H1 (cell line): ENCODE measurements at regions not wholly inside any gene's neighbourhood (a gene's known extent, or its start where the extent isn't known, plus 50 kb on each side); places are given as distances from the start of the nearest gene placed in this dataset.

Experiments used
- CTCF ChIA-PET: fragments of 300-600 bp; sonication (Branson Sonifier 250); formaldehyde crosslinking; loops from one replicate; lab custom pipeline; 2021; ENCODE audit not compliant: partially characterized antibody; lab: Charles Lee
- POLR2A ChIA-PET: fragments of 300-600 bp; sonication (Branson Sonifier 250); formaldehyde crosslinking; loops from one replicate; lab custom pipeline; 2021; ENCODE audit warnings: inconsistent platforms; ENCODE audit not compliant: partially characterized antibody; lab: Charles Lee
- DNase-seq, 2 experiments: peaks; one replicate each; pipeline versions ENCODE4 v3.0.0 to v3.0.0-alpha.2; 2010 to 2022; ENCODE audit warnings: low spot score in 2 of 2, low read depth in 1 of 2, mixed read lengths in 1 of 2
- FAIRE-seq: peaks from 2 replicates; lab custom pipeline; 2011; peaks lifted over from hg19 to GRCh38; lab: Jason Lieb, UNC
- H2AFZ ChIP-seq: 2 replicates; pipeline ENCODE4 v1.8.1; 2012; ENCODE audit warnings: low read length, inconsistent platforms
- H2AK5ac ChIP-seq: 2 replicates; pipeline ENCODE4 v1.6.1; 2013; ENCODE audit warnings: low read depth, low read length
- H2BK120ac ChIP-seq: replicated peaks from 2 replicates; pipeline ENCODE3; 2013; ENCODE audit warnings: low read depth, low read length, inconsistent platforms
- H2BK12ac ChIP-seq: 2 replicates; pipeline ENCODE4 v1.6.1; 2013; ENCODE audit warnings: low read depth, low read length
- H2BK15ac ChIP-seq: 2 replicates; pipeline ENCODE4 v1.6.1; 2013; ENCODE audit warnings: low read length
- H2BK20ac ChIP-seq: 2 replicates; pipeline ENCODE4 v1.6.1; 2013; ENCODE audit warnings: low read length
- H2BK5ac ChIP-seq: 2 replicates; pipeline ENCODE4 v1.6.1; 2013; ENCODE audit warnings: low read depth, low read length
- H3K14ac ChIP-seq: 2 replicates; pipeline ENCODE4 v1.6.1; 2013; ENCODE audit warnings: inconsistent platforms; ENCODE audit not compliant: insufficient read length
- H3K18ac ChIP-seq: 2 replicates; pipeline ENCODE4 v1.6.1; 2013; ENCODE audit warnings: low read length; ENCODE audit errors: extremely low read depth
- H3K23ac ChIP-seq: 2 replicates; pipeline ENCODE4 v1.6.1; 2013; ENCODE audit warnings: inconsistent platforms; ENCODE audit not compliant: insufficient read length
- H3K23me2 ChIP-seq: 2 replicates; pipeline ENCODE4 v1.6.1; 2013; ENCODE audit warnings: low read depth, low read length
- H3K27ac ChIP-seq: 2 replicates; pipeline ENCODE4 v1.6.1; 2011; ENCODE audit warnings: low read depth, low read length, inconsistent platforms
- H3K27me3 ChIP-seq, 4 experiments: replicated peaks in 1 of 4; 1 replicate in 1 of 4; 2 replicates in 3 of 4; pipeline versions ENCODE4 v1.6.1 to v1.8.1; 2011 to 2013; ENCODE audit warnings: low read length in 3 of 4, mild to moderate bottlenecking in 3 of 4, inconsistent platforms in 2 of 4, mixed read lengths in 2 of 4, moderate library complexity in 1 of 4; ENCODE audit not compliant: control insufficient read depth in 3 of 4, insufficient read depth in 3 of 4; ENCODE audit errors: extremely low read depth in 1 of 4
- H3K36me3 ChIP-seq, 4 experiments: 2 replicates each; pipeline versions ENCODE4 v1.6.1 to v1.8.1; 2011 to 2013; ENCODE audit warnings: mild to moderate bottlenecking in 4 of 4, low read length in 3 of 4, moderate library complexity in 2 of 4, control low read depth in 1 of 4, inconsistent platforms in 1 of 4; ENCODE audit not compliant: insufficient read depth in 4 of 4, control insufficient read depth in 2 of 4
- H3K4ac ChIP-seq: replicated peaks from 2 replicates; pipeline ENCODE3; 2013; ENCODE audit warnings: low read length, low read depth, mixed read lengths, inconsistent platforms; ENCODE audit not compliant: insufficient read length
- H3K4me1 ChIP-seq, 4 experiments: replicated peaks in 1 of 4; 1 replicate in 1 of 4; 2 replicates in 3 of 4; pipeline versions ENCODE4 v1.6.1 to v1.8.1; 2011 to 2013; ENCODE audit warnings: low read length in 3 of 4, inconsistent platforms in 2 of 4, mixed read lengths in 1 of 4; ENCODE audit not compliant: insufficient read depth in 4 of 4, control insufficient read depth in 3 of 4
- H3K4me2 ChIP-seq, 2 experiments: 2 replicates each; pipeline versions ENCODE4 v1.6.1 to v1.8.1; 2011 to 2013; ENCODE audit warnings: low read depth in 2 of 2, low read length in 2 of 2, control low read depth in 1 of 2, inconsistent platforms in 1 of 2, mild to moderate bottlenecking in 1 of 2; ENCODE audit not compliant: insufficient read depth in 1 of 2
- H3K4me3 ChIP-seq, 4 experiments: fragments of 200-600, 300-600 bp in 1 of 4; sonication (generic), shearing (Covaris generic), sonication (Bioruptor Twin) in 1 of 4; 2 replicates each; pipeline versions ENCODE4 v1.5.1 to v1.8.1; 2011 to 2016; ENCODE audit warnings: low read length in 4 of 4, low read depth in 3 of 4, control low read depth in 2 of 4, inconsistent platforms in 2 of 4, mild to moderate bottlenecking in 2 of 4, mixed read lengths in 1 of 4, moderate library complexity in 1 of 4; ENCODE audit not compliant: insufficient read depth in 2 of 4; ENCODE audit errors: extremely low read depth in 1 of 4
- H3K56ac ChIP-seq: replicated peaks from 2 replicates; pipeline ENCODE3; 2013; ENCODE audit warnings: low read depth, mild to moderate bottlenecking, mixed read lengths, low read length, inconsistent platforms; ENCODE audit not compliant: insufficient read length
- H3K79me1 ChIP-seq: 2 replicates; pipeline ENCODE4 v1.6.1; 2013; ENCODE audit warnings: low read depth, low read length, control low read depth
- H3K79me2 ChIP-seq, 2 experiments: 2 replicates each; pipeline versions ENCODE4 v1.6.1 to v1.8.1; 2012 to 2013; ENCODE audit warnings: low read length in 2 of 2, mild to moderate bottlenecking in 2 of 2, inconsistent platforms in 1 of 2; ENCODE audit not compliant: insufficient read depth in 2 of 2, control insufficient read depth in 1 of 2
- H3K9ac ChIP-seq, 4 experiments: replicated peaks in 1 of 4; 1 replicate in 1 of 4; 2 replicates in 3 of 4; pipeline versions ENCODE4 v1.6.1 to v1.8.1; 2011 to 2013; ENCODE audit warnings: low read depth in 3 of 4, low read length in 3 of 4, control low read depth in 2 of 4, mild to moderate bottlenecking in 2 of 4, moderate library complexity in 2 of 4, inconsistent platforms in 1 of 4; ENCODE audit errors: extremely low read depth in 1 of 4
- H3K9me3 ChIP-seq, 2 experiments: 2 replicates each; pipeline versions ENCODE4 v1.6.1 to v1.8.1; 2012 to 2013; ENCODE audit warnings: mild to moderate bottlenecking in 2 of 2, moderate library complexity in 2 of 2, control low read depth in 1 of 2, inconsistent platforms in 1 of 2, low read depth in 1 of 2, low read length in 1 of 2, mixed read lengths in 1 of 2; ENCODE audit not compliant: insufficient read depth in 2 of 2
- H4K20me1 ChIP-seq, 2 experiments: replicated peaks in 1 of 2; 2 replicates each; pipeline versions ENCODE3 to v1.8.1; 2011 to 2013; ENCODE audit warnings: inconsistent platforms in 2 of 2, low read length in 2 of 2, mild to moderate bottlenecking in 1 of 2; ENCODE audit not compliant: insufficient read depth in 2 of 2, control insufficient read depth in 1 of 2
- H4K5ac ChIP-seq: 2 replicates; pipeline ENCODE4 v1.6.1; 2013; ENCODE audit warnings: low read length, low read depth, mixed read lengths, inconsistent platforms; ENCODE audit not compliant: insufficient read length
- H4K8ac ChIP-seq: 2 replicates; pipeline ENCODE4 v1.8.0; 2013; ENCODE audit warnings: mild to moderate bottlenecking, moderate library complexity, low read length, inconsistent platforms; ENCODE audit not compliant: insufficient read depth; ENCODE audit errors: extremely low read depth
- H4K91ac ChIP-seq: replicated peaks from 2 replicates; pipeline ENCODE3; 2013; ENCODE audit warnings: low read length, mixed read lengths, inconsistent platforms; ENCODE audit not compliant: insufficient read length
- SP1 ChIP-seq: IDR thresholded peaks from 2 replicates; pipeline ENCODE4 v1.6.1; 2011; ENCODE audit warnings: low read depth, low read length
- TEAD4 ChIP-seq: IDR thresholded peaks from 2 replicates; pipeline ENCODE4 v1.6.1; 2012; ENCODE audit warnings: low read depth, low read length, inconsistent platforms, mixed read lengths

DNA sequence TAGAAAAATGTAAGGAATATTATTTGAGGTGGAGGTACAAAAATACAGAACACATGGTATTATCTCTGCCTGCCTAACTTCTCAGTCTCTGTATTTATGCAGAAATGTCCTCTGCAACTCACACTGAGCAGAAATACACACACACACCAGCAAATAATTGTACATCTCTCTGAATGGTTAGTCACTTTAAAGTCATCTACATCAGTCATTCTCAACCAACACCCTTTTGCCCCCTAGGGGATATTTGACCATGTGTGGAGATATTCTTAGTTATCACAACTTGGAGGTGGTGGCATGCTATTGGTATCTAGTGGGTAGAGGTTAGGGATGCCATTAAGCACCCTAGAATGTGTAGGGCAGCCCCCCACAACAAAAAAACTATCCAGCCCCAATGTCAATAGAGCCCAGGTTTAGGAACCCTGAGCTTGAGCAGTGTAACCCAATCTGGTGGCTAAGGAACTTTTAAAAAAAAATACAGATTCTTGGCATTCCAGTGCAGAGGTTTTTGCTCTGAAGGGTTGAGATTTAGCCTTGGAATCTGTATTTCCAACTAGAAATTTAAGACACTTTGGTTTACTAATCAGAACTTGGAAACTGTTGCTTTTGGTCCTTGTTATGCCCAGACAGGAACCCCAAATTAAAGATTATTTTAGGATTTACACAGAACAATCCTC lies 183.8 kb downstream of the TBX5 start:
- TF ChIP-seq TEAD4 = peak; percentile 57; the same call in 1 of the 2 replicates
- TF ChIP-seq SP1 = no peak
- TF ChIP-seq, all 59 proteins: peak for 1
- CTCF ChIA-PET = interaction anchor here (1.3 to 1.4 kb wide), 2 partner anchors 16 to 55 kb away, joined by 3 to 5 read pairs; no protein-coding TSS in a partner anchor
- no peaks in the 10 kb centered on the region for H3K23me2 ChIP-seq
- no peak overlapping the region for H2AFZ ChIP-seq
- no peak overlapping the region for H2AK5ac ChIP-seq
- H2BK15ac ChIP-seq = no peak overlapping the region
- no peak overlapping the region for H3K56ac ChIP-seq
- H3K9me3 ChIP-seq = no peaks in the 10 kb centered on the region
- no peak overlapping the region for H4K91ac ChIP-seq
- no peaks in the 10 kb centered on the region for H4K20me1 ChIP-seq
- H4K5ac ChIP-seq = no peak overlapping the region
- no peak overlapping the region for H3K14ac ChIP-seq
- no peak overlapping the region for H4K8ac ChIP-seq
- POLR2A ChIA-PET = no interaction called here
- no peak overlapping the region for H3K4ac ChIP-seq
- no peak overlapping the region for H2BK5ac ChIP-seq
- H3K4me2 ChIP-seq = no peak overlapping the region
- H2BK12ac ChIP-seq = no peak overlapping the region
- H2BK20ac ChIP-seq = no peak overlapping the region
- H3K9ac ChIP-seq = no peak overlapping the region
- no peaks in the 10 kb centered on the region; a peak in 1 of 7 replicates for H3K27me3 ChIP-seq
- no peak for FAIRE-seq
- H3K18ac ChIP-seq = no peak overlapping the region
- no peaks in the 10 kb centered on the region for H3K79me2 ChIP-seq
- no peaks in the 10 kb centered on the region for H3K36me3 ChIP-seq
- no peak for DNase-seq
- no peak overlapping the region for H3K23ac ChIP-seq
- no peak overlapping the region for H3K27ac ChIP-seq
- peaks cover 0 to 16% (median 3%) of the 10 kb centered on the region in 4 experiments; a peak in 4 of 7 replicates for H3K4me1 ChIP-seq
- no peak overlapping the region for H3K4me3 ChIP-seq
- H2BK120ac ChIP-seq = no peak overlapping the region
- no peaks in the 10 kb centered on the region for H3K79me1 ChIP-seq
